GM18499 (cell line): ENCODE measurements at regions not wholly inside any gene's neighbourhood (a gene's known extent, or its start where the extent isn't known, plus 50 kb on each side); places are given as distances from the start of the nearest gene placed in this dataset.
"Not testable (repeated sequence)": the region's sequence is repeated elsewhere in the genome, so short reads cannot be mapped to it uniquely, and the experiment has no call there.

Source experiments
- ATAC-seq: cut with Tn5 transposase; IDR thresholded peaks from one replicate; pipeline ENCODE4 v1.9.1; 2021; ENCODE audit warnings: moderate number of reproducible peaks; ENCODE audit not compliant: insufficient read depth, unreplicated experiment

GRCh38 chrX:13190051-13190450 is 129.8 kb downstream of the ATXN3L start:
- ATAC-seq, result no peak

DNA sequence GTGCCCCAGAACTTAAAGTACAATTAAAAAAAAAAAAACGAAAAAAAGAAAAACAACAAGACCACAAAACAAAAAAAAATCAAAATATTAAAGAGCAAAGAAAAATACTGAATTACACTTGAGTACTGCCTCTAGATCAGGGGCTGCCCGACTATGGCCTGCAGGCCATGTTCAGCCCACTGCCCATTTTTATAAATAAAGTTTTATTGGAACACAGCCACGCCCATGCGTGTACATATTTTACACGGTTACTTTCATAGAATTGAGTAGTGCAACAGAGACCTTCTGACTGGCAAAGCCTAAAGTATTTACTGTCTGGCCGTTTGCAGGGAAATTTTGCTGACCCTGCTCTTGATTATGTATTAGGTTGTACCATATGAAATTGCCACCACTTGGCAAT is 130.5 kb downstream of the ATXN3L start:
- ATAC-seq, result no peak

DNA sequence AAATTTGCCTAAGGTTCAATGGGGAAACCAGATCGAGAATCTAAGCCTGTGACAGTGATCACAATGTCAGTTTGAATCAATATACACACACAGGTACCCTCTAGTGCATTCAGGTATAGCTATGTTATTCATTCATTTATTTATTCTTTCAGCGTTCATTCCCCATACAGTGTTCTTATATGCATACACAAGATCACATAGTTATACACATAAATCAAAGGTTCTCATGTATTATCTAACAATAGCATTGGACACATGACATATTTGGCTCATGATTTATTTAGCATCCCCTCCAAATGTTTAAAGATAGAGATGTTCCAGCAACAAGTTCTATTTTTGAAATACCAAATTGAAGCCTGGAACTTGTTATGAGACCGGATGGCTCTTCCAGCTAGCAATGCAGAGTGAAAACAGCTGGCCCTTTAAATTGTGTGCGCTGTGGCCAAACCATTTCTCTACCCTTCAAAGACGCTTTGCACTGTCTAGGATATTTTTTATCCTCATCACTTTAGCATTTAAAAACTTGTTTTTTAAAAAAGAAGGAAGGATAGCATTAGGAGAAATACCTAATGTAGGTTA is 131.0 kb downstream of the ATXN3L start:
- no peak for ATAC-seq

DNA sequence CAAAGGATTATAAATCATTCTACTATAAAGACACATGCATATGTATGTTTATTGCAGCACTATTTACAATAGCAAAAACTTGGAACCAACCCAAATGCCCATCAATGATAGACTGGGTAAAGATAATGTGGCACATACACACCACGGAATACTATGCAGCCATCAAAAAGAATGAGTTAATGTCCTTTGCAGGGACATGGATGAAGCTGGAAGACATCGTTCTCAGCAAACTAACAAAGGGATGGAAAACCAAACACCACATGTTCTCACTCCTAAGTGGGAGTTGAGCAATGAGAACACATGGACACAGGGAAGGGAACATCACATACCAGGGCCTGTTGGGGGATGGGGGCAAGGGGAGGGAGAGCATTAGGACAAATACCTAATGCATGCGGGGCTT is 133.2 kb downstream of the ATXN3L start:
- not testable (repeated sequence) for ATAC-seq

GRCh38 chrX:13180807-13181206 is 136.4 kb upstream of the FAM9C start:
- no peak for ATAC-seq

DNA sequence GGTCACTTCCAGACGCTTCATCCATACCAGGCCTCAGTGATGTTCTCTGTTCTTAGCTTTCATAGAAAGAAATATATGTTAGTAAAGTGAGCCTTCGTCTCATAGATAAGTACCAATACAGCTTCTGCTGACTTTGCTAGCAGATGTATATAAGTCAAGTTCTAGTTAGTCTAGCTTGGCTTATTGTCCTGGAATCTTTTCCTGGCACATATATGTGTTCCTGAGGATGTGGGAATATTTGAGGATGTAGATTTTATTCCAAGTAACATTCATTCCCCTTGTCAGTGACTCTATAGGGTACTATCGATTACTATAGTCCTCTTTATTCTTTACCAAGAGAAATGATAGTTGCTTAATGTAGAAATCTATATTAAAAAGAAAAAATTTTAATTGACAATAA is 135.2 kb upstream of the FAM9C start:
- ATAC-seq, result no peak

- no peak for ATAC-seq
Measured at GRCh38 chrX:13179100-13179499, 134.7 kb upstream of the FAM9C start.

GRCh38 chrX:13177921-13178566 is 133.6 kb upstream of the FAM9C start:
- no peak for ATAC-seq

GRCh38 chrX:13175056-13175455 is 130.6 kb upstream of the FAM9C start:
- ATAC-seq, result no peak

GRCh38 chrX:13170966-13171558 is 126.6 kb upstream of the FAM9C start:
- no peak for ATAC-seq

DNA sequence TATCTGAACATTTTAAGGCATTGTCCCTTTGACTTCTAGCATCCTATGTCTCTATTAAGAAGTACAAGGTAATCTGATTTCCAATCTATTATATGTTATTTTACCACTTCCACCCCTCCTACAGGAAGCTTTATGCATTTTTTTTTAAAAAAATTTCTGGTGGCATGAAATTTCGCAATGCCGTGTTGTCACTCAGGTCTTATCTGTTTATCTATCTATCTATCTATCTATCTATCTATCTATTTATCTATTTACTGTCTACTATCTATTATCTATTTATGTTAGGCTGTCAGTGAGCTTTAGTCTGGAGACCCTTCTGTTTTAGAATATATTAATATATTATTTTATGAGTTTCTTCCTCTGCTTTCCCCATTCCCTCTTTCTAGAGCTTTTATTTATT is 125.3 kb upstream of the FAM9C start:
- no peak for ATAC-seq

DNA sequence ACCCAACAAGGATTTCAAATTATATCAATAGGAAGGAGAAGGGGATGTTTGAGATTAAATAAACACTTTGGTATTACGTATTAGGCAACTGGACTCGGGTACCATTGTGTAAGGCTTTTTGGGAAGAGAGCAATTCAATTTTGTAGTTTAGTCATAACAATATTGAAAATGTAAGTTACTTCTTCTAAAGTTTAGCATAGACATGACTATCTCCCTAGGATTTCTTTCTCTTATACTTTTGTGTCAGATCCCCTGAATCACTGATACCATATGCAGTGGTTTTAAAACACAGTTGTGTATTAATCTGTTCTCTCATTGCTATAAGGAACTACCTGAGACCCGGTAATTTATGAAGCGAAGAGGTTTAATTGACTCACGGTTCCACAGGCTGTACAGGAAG is 123.8 kb upstream of the FAM9C start:
- ATAC-seq, result no peak

DNA sequence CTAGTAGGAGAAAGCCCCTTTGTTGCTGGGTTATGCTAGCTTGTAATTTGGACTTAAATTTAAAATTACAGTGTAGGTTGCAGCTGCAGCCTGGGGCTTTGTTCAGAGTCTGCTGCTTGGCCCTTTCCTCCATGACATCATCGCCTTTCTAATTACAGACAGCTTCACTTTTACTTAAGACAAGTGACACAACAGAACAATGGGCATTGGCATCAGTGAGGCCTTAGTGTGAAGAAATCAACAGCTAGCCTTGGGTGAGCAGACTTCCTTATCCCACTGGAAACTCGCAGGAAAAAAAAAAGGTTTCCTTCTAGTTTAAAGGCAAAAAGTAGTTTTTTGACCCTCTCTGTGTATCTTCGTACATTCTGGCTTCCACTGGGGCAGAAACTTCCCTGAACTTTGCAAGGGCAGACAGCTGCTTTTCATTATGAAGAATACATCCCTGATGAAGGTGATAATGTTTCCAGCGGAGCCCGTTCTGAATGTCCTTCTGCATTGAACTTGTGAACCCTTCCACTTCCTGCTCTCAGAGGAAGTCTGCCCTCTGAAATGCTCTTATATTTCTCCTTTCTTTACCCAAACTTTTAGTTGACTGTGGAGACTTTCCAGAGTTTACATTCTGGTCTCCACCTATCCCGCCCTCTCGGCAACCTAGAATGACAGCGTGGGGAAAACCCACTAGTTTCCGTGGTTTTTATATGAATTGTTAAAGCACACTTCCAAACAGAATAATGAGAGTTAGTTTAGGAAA is 123.2 kb upstream of the FAM9C start:
- ATAC-seq, result no peak

DNA sequence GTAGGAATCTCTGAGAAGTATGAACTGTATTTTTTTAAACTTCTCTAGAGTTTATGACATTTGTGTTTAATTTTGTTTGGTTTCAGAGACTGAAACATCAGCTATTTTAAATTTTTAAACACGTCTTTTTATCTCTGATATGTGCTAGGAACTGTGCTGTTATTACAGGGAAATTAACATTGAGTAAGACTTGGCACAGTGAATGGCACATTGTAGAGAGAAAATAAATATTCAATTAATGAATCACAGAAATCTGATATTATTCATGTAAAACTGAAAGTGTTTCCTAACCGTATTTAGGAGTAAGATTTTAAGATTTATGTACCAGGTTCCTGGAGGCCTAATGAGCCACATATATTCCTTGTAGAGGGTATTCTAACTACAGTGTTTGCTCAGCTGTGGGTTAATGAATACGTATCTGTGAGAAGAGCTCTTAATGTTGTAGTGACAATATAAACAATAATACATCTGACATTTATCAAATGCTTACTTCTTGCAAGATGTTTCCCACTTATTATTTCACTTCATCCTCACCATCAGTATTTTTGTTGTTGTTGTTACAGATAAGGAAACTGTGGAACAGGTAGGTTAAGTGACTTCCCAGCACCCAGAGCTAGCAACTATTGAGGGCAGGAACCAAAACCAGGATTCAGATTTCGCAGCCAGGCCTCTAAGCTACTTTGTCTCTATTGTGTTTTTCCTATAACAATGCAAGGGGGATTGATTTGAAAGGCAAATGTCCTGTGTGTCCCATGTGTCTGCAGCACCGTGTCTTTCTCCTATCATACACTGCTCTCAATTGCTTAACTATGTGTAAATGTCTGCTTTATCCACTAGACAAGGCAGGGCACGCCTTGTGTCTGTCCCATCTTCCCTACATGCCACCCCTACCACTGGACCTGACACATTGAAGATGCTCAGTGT is 121.1 kb upstream of the FAM9C start:
- ATAC-seq, result no peak

- ATAC-seq, result no peak
Measured at GRCh38 chrX:13164611-13165010, 120.2 kb upstream of the FAM9C start.

GRCh38 chrX:13162772-13163410 is 118.5 kb upstream of the FAM9C start:
- ATAC-seq, result no peak

- no peak for ATAC-seq
Measured at GRCh38 chrX:13159886-13160285, 115.5 kb upstream of the FAM9C start.

DNA sequence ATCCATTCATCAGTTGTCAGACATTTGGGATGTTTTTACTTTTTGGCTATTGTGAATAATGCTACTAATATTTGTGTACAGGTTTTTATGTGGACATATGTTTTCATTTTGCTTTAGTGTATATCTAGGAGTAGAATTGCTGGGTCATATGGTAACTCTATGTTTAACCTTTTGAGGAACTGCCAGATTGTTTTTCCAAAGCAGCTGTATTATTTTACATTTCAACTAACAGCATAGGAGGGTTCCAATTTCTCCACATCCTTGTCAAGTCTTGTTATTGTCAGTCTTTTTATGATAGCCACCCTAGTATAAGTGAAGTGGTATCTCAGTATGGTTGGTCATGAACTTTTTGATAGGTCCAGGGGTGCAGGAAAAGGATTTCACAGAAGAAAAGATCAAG is 114.5 kb upstream of the FAM9C start:
- no peak for ATAC-seq

GRCh38 chrX:13155550-13155949 is 111.1 kb upstream of the FAM9C start:
- not testable (repeated sequence) for ATAC-seq

- ATAC-seq, result no peak
Measured at GRCh38 chrX:13153796-13154195, 109.4 kb upstream of the FAM9C start.
